ENCODE measurements at regions not wholly inside any gene's neighbourhood (a gene's known extent, or its start where the extent isn't known, plus 50 kb on each side); places are given as distances from the start of the nearest gene placed in this dataset.
"Not testable (repeated sequence)": the region's sequence is repeated elsewhere in the genome, so short reads cannot be mapped to it uniquely, and the experiment has no call there.

DNA sequence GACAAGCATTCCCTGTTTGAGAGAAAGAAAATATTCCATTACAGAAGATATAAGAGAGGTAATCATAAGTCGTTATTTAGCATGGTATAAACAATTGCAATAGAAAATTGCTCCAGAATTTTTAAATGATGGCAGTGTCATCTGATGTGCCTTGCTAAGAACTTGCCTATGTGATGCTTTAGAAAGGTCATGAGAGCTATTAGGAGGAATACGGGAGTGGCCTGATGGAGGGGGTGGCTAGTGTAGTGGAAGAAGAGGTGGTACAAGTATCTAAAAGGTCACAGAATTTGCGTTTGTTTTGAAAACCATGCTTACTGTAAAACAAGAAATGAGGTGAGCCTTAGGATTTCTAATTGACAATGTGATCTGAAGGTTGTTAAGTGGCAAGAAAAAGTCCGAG lies 550.0 kb downstream of the TMX3 start:
- TF ChIP-seq, protein P1, sequence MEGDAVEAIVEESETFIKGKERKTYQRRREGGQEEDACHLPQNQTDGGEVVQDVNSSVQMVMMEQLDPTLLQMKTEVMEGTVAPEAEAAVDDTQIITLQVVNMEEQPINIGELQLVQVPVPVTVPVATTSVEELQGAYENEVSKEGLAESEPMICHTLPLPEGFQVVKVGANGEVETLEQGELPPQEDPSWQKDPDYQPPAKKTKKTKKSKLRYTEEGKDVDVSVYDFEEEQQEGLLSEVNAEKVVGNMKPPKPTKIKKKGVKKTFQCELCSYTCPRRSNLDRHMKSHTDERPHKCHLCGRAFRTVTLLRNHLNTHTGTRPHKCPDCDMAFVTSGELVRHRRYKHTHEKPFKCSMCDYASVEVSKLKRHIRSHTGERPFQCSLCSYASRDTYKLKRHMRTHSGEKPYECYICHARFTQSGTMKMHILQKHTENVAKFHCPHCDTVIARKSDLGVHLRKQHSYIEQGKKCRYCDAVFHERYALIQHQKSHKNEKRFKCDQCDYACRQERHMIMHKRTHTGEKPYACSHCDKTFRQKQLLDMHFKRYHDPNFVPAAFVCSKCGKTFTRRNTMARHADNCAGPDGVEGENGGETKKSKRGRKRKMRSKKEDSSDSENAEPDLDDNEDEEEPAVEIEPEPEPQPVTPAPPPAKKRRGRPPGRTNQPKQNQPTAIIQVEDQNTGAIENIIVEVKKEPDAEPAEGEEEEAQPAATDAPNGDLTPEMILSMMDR (IDR thresholded peaks at IDR 0.05; ENCODE audit: borderline replicate concordance, extremely low read depth, insufficient read depth), result no peak
- Histone ChIP-seq H3K4me1 (ENCODE audit: control insufficient read depth in 2 of 3, insufficient read depth in 2 of 3, low read depth in 1 of 3, low read length in 3 of 3) (no peaks in the 10 kb centered on the region), H3K27ac (ENCODE audit: low read depth in 2 of 2, low read length in 2 of 2) (no peak overlapping the region), H3K9me3 (ENCODE audit: control insufficient read depth in 2 of 3, insufficient read depth in 1 of 3, low read length in 3 of 3) (peaks cover 0 to 2% (median 0%) of the 10 kb centered on the region in 3 donors), H3K27me3 (ENCODE audit: control insufficient read depth, insufficient read depth, low read length) (no peaks in the 10 kb centered on the region), H3K36me3 (ENCODE audit: control insufficient read depth in 2 of 3, insufficient read depth in 3 of 3, low read length in 3 of 3) (no peaks in the 10 kb centered on the region), H3K9ac (ENCODE audit: low read length in 3 of 3) (no peak overlapping the region), H3K4me3 (ENCODE audit: low read length in 3 of 3) (no peak overlapping the region)
- intact Hi-C loops (cut with DNase I), result no loop called here
- DNase-seq, result no peak
- FAIRE-seq, result no peak

DNA sequence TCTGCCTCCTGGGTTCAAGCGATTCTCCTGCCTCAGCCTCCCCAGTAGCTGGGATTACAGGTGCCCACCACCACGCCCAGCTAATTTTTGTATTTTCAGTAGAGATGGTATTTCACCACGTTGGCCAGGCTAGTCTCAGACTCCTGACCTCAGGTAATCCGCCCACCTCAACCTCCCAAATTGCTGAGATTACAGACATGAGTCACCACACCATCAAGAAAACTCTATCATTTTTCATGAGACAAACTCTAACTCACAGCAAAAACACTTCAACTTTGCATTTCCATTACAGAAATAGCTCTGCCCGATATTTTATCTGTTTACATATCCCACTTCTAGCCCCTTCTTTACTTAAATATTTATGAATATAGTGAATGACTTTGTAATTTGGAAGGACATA lies 561.1 kb downstream of the TMX3 start:
- not testable (repeated sequence) for FAIRE-seq; H3K4me3 ChIP-seq (ENCODE audit: low read length in 3 of 3)

DNA sequence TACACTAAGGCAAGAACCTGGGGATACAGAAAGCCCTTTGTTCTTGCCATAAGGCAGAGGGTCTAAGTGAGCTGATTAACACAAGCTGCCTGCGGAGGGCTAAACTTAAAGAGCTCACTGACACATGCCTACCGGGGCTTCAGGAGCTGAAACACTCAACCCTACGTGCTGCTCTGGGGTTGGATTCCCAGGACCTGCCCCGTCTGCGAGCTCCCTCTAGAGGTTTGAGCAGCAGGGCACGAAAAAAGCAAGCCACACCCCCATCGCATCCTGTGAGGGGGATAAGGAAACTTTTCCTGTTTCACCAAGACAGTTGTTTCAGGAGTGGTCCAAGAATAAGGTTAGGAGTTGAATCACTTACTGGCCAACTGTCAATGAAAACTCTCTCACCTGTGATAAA lies 562.1 kb downstream of the TMX3 start:
- FAIRE-seq (no peak), DNase-seq (no peak)
- no peaks in the 10 kb centered on the region for H3K36me3 ChIP-seq (ENCODE audit: control insufficient read depth in 2 of 3, insufficient read depth in 3 of 3, low read length in 3 of 3)
- H3K27me3 ChIP-seq (ENCODE audit: control insufficient read depth, insufficient read depth, low read length), result no peaks in the 10 kb centered on the region
- no peak overlapping the region for H3K27ac ChIP-seq (ENCODE audit: low read depth in 2 of 2, low read length in 2 of 2)
- intact Hi-C loops (cut with DNase I), result no loop called here
- no peaks in the 10 kb centered on the region for H3K4me1 ChIP-seq (ENCODE audit: control insufficient read depth in 2 of 3, insufficient read depth in 2 of 3, low read depth in 1 of 3, low read length in 3 of 3)
- TF ChIP-seq, protein P1 (IDR thresholded peaks at IDR 0.05; ENCODE audit: borderline replicate concordance, extremely low read depth, insufficient read depth), result no peak
- no peak overlapping the region for H3K4me3 ChIP-seq (ENCODE audit: low read length in 3 of 3)
- no peaks in the 10 kb centered on the region for H3K9me3 ChIP-seq (ENCODE audit: control insufficient read depth in 2 of 3, insufficient read depth in 1 of 3, low read length in 3 of 3)
- no peak overlapping the region for H3K9ac ChIP-seq (ENCODE audit: low read length in 3 of 3)

More for the DNA sequence above, 561.1 kb downstream of the TMX3 start:
- H3K36me3 ChIP-seq (ENCODE audit: control insufficient read depth in 2 of 3, insufficient read depth in 3 of 3, low read length in 3 of 3); H3K27ac ChIP-seq (ENCODE audit: low read depth in 2 of 2, low read length in 2 of 2); H3K9ac ChIP-seq (ENCODE audit: low read length in 3 of 3); H3K9me3 ChIP-seq (ENCODE audit: control insufficient read depth in 2 of 3, insufficient read depth in 1 of 3, low read length in 3 of 3); H3K4me1 ChIP-seq (ENCODE audit: control insufficient read depth in 2 of 3, insufficient read depth in 2 of 3, low read depth in 1 of 3, low read length in 3 of 3); intact Hi-C loops (cut with DNase I); DNase-seq; H3K27me3 ChIP-seq (ENCODE audit: control insufficient read depth, insufficient read depth, low read length): not testable (repeated sequence)

DNA sequence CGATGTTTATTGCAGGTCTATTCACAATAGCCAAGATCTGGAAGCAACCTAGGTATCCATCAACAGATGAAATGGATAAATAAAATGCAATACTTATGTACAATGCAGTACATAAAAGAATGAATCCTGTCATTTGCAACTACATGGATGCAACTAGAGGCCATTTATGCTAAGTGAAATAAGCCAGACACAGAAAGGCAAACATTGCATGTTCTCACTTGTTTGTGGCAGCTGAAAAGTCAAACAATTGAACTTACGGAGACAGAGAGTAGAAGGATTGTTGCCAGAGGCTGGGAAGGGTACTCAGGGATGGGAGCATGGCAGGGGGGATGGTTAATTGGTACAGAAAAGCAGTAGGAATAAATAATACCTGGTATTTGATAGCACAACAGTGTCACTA lies 563.9 kb downstream of the TMX3 start:
- H3K27ac ChIP-seq (ENCODE audit: low read depth in 2 of 2, low read length in 2 of 2), result no peak overlapping the region
- intact Hi-C loops (cut with DNase I), result no loop called here
- no peak overlapping the region for H3K9ac ChIP-seq (ENCODE audit: low read length in 3 of 3)
- TF ChIP-seq, protein P1 (IDR thresholded peaks at IDR 0.05; ENCODE audit: borderline replicate concordance, extremely low read depth, insufficient read depth), result no peak
- no peaks in the 10 kb centered on the region for H3K4me1 ChIP-seq (ENCODE audit: control insufficient read depth in 2 of 3, insufficient read depth in 2 of 3, low read depth in 1 of 3, low read length in 3 of 3)
- H3K27me3 ChIP-seq (ENCODE audit: control insufficient read depth, insufficient read depth, low read length), result no peaks in the 10 kb centered on the region
- H3K36me3 ChIP-seq (ENCODE audit: control insufficient read depth in 2 of 3, insufficient read depth in 3 of 3, low read length in 3 of 3), result no peaks in the 10 kb centered on the region
- no peaks in the 10 kb centered on the region for H3K9me3 ChIP-seq (ENCODE audit: control insufficient read depth in 2 of 3, insufficient read depth in 1 of 3, low read length in 3 of 3)
- FAIRE-seq (no peak), DNase-seq (no peak)
- H3K4me3 ChIP-seq (ENCODE audit: low read length in 3 of 3), result no peak overlapping the region
